Omental fat pad (tissue), 3 donors: ENCODE measurements at regions not wholly inside any gene's neighbourhood (a gene's known extent, or its start where the extent isn't known, plus 50 kb on each side); places are given as distances from the start of the nearest gene placed in this dataset.

Source experiments
- ATAC-seq: fragments of 150-250 bp; one replicate; pipeline ENCODE4 v1.9.1; 2016; ENCODE audit warnings: mild to moderate bottlenecking, moderate library complexity; ENCODE audit not compliant: low FRiP score
- DNase-seq: peaks from one replicate; pipeline ENCODE4 v3.0.0-alpha.2; 2019; ENCODE audit warnings: low spot score
- CTCF ChIP-seq, 3 donors: fragments of 450-650 bp; IDR thresholded peaks; one replicate each; pipeline ENCODE4 v1.5.1; 2016 to 2017; ENCODE audit warnings: antibody characterized with exemption in 3 of 3, mild to moderate bottlenecking in 3 of 3, moderate library complexity in 2 of 3

DNA sequence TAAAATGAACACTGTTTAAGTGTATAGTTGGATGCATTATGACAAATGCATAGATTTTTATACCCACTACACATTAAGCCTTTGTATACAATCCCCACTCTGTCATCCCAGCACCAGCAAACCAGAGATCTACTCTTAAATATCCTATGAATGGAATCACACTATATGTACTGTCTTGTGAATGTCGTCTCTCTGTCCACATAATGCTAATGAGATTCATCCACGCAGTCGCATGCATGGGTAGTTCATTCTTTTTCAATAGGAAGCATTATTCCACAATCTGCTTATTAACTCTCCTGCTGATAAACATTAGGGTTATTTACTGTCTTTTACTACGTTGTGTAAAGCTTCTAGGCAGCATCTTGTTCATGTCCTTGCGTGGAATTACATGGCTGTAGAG is 892.3 kb downstream of the LTN1 start:
- TF ChIP-seq CTCF (IDR thresholded peaks at IDR 0.05), result no peak
- DNase-seq, result no peak
- ATAC-seq, result no peak

GRCh38 chr21:28099001-28099705 is 893.5 kb downstream of the LTN1 start:
- ATAC-seq (no peak), DNase-seq (no peak)
- no peak for TF ChIP-seq CTCF (IDR thresholded peaks at IDR 0.05)

DNA sequence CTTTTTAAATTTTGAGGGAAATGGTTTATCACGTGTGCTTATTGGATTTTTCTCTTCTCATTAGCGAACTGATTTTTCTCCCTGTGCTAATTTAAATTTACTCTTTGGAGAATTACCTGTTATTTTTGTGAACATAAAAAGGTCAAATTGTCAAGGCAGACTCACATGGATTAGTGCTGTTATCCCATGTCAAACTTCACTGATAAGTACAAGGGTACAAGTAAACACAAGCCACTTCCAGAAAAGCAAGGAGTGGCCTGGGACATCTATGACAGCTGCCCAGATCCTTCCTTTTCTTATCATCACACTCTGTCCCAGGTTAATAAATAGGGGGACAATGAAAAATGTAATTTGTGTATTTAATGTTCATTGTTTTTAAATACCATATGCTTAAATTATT is 901.2 kb downstream of the LTN1 start:
- no peak for TF ChIP-seq CTCF (IDR thresholded peaks at IDR 0.05)
- ATAC-seq, result no peak

GRCh38 chr21:28090546-28090945 is 902.1 kb downstream of the LTN1 start:
- TF ChIP-seq CTCF (IDR thresholded peaks at IDR 0.05), result no peak
- DNase-seq, result no peak
- ATAC-seq, result no peak

More for the DNA sequence above, 901.2 kb downstream of the LTN1 start:
- no peak for DNase-seq

DNA sequence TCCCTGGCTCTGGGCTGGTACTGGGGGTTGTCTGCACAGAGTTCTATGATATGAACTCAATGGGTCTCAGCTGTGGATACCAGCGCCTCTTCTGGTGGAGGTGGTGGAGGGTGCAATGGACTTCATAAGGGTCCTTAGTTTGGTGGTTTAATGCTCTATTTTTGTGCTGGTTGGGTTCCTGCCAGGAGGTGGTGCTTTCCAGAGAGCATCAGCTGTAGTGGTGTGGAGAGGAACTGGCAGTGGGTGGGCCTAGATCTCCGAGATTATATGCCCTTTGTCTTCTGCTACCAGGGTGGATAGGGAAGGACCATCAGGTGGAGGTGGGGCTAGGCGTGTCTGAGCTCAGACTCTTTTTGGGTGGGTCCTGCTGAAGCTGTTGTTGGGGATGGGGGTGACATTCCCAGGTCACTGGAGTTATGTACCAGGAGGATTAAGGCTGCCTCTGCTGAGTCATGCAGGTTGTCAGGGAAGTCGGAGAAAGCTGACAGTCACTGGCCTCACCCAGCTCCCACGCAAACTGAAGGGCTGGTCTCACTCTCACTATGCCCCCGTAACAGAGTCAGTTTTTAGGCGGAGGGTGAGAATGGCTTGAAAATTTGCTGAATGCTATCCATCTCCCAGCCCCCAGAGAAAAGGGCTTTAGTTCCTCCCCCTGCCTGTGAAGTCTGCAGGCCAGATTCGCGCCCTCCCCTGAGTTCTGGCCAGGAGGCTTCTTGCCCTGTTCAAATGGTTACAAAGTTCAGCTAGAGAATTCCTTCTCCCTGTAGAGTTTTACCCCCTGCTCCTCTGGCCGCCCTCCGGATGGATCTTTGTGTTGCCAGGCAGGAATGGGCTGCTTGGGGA is 902.9 kb downstream of the LTN1 start:
- DNase-seq, result no peak
- TF ChIP-seq CTCF (IDR thresholded peaks at IDR 0.05), result no peak
- ATAC-seq, result no peak

GRCh38 chr21:28086861-28087581 is 905.7 kb downstream of the LTN1 start:
- TF ChIP-seq CTCF (IDR thresholded peaks at IDR 0.05), result no peak
- ATAC-seq (no peak), DNase-seq (no peak)
